H1 (cell line): ENCODE measurements at regions not wholly inside any gene's neighbourhood (a gene's known extent, or its start where the extent isn't known, plus 50 kb on each side); places are given as distances from the start of the nearest gene placed in this dataset.
"Not testable (repeated sequence)": the region's sequence is repeated elsewhere in the genome, so short reads cannot be mapped to it uniquely, and the experiment has no call there.

Experiments used
- CBX5 ChIP-seq: fragments of 300-800, 300-1000 bp; sonication (generic); IDR thresholded peaks from 2 replicates; pipeline ENCODE4 v1.7.1; 2016; ENCODE audit warnings: antibody characterized with exemption, low read length, low read depth
- EGR1 ChIP-seq: IDR thresholded peaks from 2 replicates; pipeline ENCODE4 v1.6.1; 2011; ENCODE audit warnings: low read depth, low read length, borderline replicate concordance
- EZH2 ChIP-seq: fragments of 200-600 bp; sonication (generic); IDR thresholded peaks from 2 replicates; pipeline ENCODE4 v1.7.1; 2012; ENCODE audit warnings: low read depth, mild to moderate bottlenecking, moderate library complexity, low read length, inconsistent platforms; ENCODE audit not compliant: severe bottlenecking
- HDAC6 ChIP-seq: IDR thresholded peaks from one replicate; pipeline ENCODE4 v1.7.1; 2012; ENCODE audit warnings: low read depth, mild to moderate bottlenecking, inconsistent platforms, low read length, moderate library complexity
- KDM1A ChIP-seq: fragments of 200-600, 300-600 bp; sonication (generic); IDR thresholded peaks from 2 replicates; pipeline ENCODE4 v1.7.1; 2016; ENCODE audit warnings: mild to moderate bottlenecking, low read length, borderline replicate concordance
- POLR2A ChIP-seq, 2 experiments: IDR thresholded peaks; 1 replicate in 1 of 2; 2 replicates in 1 of 2; pipeline ENCODE4 v1.6.1; 2011; ENCODE audit warnings: low read depth in 2 of 2, low read length in 2 of 2, mild to moderate bottlenecking in 2 of 2; ENCODE audit errors: control extremely low read depth in 1 of 2
- SP1 ChIP-seq: IDR thresholded peaks from 2 replicates; pipeline ENCODE4 v1.6.1; 2011; ENCODE audit warnings: low read depth, low read length
- TBP ChIP-seq: IDR thresholded peaks from 2 replicates; pipeline ENCODE4 v1.6.1; 2011; ENCODE audit warnings: low read depth, low read length, improper control_type of control experiment
- YY1 ChIP-seq: IDR thresholded peaks from 2 replicates; pipeline ENCODE4 v1.6.1; 2011; ENCODE audit warnings: low read depth, mild to moderate bottlenecking, low read length
- TF ChIP-seq, protein P1 (sequence below), 3 experiments: IDR thresholded peaks; 1 replicate in 2 of 3; 2 replicates in 1 of 3; pipeline versions ENCODE4 v1.5.1 to v1.6.1; 2011; ENCODE audit warnings: low read length in 3 of 3, mild to moderate bottlenecking in 3 of 3, inconsistent platforms in 2 of 3, low read depth in 1 of 3, moderate library complexity in 1 of 3; ENCODE audit not compliant: insufficient read depth in 1 of 3; ENCODE audit errors: control extremely low read depth in 1 of 3

- TF ChIP-seq YY1; POLR2A (IDR thresholded peaks at IDR 0.05; ENCODE audit: control extremely low read depth in 1 of 2, low read depth in 2 of 2, low read length in 2 of 2); KDM1A; EGR1; TBP; HDAC6; EZH2; SP1; CBX5: not testable (repeated sequence)
- TF ChIP-seq, protein P1, sequence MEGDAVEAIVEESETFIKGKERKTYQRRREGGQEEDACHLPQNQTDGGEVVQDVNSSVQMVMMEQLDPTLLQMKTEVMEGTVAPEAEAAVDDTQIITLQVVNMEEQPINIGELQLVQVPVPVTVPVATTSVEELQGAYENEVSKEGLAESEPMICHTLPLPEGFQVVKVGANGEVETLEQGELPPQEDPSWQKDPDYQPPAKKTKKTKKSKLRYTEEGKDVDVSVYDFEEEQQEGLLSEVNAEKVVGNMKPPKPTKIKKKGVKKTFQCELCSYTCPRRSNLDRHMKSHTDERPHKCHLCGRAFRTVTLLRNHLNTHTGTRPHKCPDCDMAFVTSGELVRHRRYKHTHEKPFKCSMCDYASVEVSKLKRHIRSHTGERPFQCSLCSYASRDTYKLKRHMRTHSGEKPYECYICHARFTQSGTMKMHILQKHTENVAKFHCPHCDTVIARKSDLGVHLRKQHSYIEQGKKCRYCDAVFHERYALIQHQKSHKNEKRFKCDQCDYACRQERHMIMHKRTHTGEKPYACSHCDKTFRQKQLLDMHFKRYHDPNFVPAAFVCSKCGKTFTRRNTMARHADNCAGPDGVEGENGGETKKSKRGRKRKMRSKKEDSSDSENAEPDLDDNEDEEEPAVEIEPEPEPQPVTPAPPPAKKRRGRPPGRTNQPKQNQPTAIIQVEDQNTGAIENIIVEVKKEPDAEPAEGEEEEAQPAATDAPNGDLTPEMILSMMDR (IDR thresholded peaks at IDR 0.05; ENCODE audit: control extremely low read depth in 1 of 3, insufficient read depth in 1 of 3, low read depth in 1 of 3, low read length in 3 of 3), result not testable (repeated sequence)
Measured at GRCh38 chr21:27881331-27881730, 914.4 kb upstream of the ADAMTS5 start.
